Mesothelial cell of epicardium (in vitro differentiated cells): ENCODE measurements at regions not wholly inside any gene's neighbourhood (a gene's known extent, or its start where the extent isn't known, plus 50 kb on each side); places are given as distances from the start of the nearest gene placed in this dataset.

Experiments used
- DNase-seq, 2 experiments: peaks; one replicate each; pipeline ENCODE4 v3.0.0; 2021; ENCODE audit warnings: low spot score in 2 of 2; ENCODE audit not compliant: unreplicated experiment in 2 of 2
- H3K27ac Mint-ChIP-seq: 2 replicates; pipeline ENCODE4 v1.8.0; 2021; ENCODE audit warnings: mixed read lengths
- H3K27me3 Mint-ChIP-seq: 2 replicates; pipeline ENCODE4 v1.8.0; 2021; ENCODE audit warnings: low read depth, mixed read lengths
- H3K36me3 Mint-ChIP-seq: 2 replicates; pipeline ENCODE4 v1.8.0; 2021; ENCODE audit warnings: mixed read lengths
- H3K4me1 Mint-ChIP-seq: 2 replicates; pipeline ENCODE4 v1.8.0; 2021; ENCODE audit warnings: mixed read lengths
- H3K4me3 Mint-ChIP-seq: 2 replicates; pipeline ENCODE4 v1.8.0; 2021; ENCODE audit warnings: mild to moderate bottlenecking, moderate library complexity, mixed read lengths
- H3K9me3 Mint-ChIP-seq: 2 replicates; pipeline ENCODE4 v1.8.0; 2021; ENCODE audit warnings: mixed read lengths
- TF ChIP-seq, protein P1 (sequence below): fragments of 200-600 bp; sonication (generic); IDR thresholded peaks from one replicate; pipeline ENCODE4 v1.5.0; 2021; ENCODE audit warnings: antibody characterized with exemption; ENCODE audit not compliant: unreplicated experiment

GRCh38 chr9:80157561-80157983 is 585.8 kb downstream of the TLE4 start:
- DNase-seq = no peak
- H3K36me3 Mint-ChIP-seq = peaks cover 3% of the 10 kb centered on the region
- TF ChIP-seq, protein P1, sequence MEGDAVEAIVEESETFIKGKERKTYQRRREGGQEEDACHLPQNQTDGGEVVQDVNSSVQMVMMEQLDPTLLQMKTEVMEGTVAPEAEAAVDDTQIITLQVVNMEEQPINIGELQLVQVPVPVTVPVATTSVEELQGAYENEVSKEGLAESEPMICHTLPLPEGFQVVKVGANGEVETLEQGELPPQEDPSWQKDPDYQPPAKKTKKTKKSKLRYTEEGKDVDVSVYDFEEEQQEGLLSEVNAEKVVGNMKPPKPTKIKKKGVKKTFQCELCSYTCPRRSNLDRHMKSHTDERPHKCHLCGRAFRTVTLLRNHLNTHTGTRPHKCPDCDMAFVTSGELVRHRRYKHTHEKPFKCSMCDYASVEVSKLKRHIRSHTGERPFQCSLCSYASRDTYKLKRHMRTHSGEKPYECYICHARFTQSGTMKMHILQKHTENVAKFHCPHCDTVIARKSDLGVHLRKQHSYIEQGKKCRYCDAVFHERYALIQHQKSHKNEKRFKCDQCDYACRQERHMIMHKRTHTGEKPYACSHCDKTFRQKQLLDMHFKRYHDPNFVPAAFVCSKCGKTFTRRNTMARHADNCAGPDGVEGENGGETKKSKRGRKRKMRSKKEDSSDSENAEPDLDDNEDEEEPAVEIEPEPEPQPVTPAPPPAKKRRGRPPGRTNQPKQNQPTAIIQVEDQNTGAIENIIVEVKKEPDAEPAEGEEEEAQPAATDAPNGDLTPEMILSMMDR = no peak

GRCh38 chr9:80156756-80157472 is 585.1 kb downstream of the TLE4 start:
- Mint-ChIP-seq H3K4me1 (peaks cover 32% of the 10 kb centered on the region), H3K36me3 (peaks cover 3% of the 10 kb centered on the region), H3K27ac (no peak overlapping the region), H3K4me3 (no peak overlapping the region), H3K9me3 (peaks cover 12% of the 10 kb centered on the region), H3K27me3 (peaks cover 6% of the 10 kb centered on the region)
- TF ChIP-seq, protein P1 = no peak
- no peak for DNase-seq

More at GRCh38 chr9:80157561-80157983, 585.8 kb downstream of the TLE4 start:
- peaks cover 32% of the 10 kb centered on the region for H3K4me1 Mint-ChIP-seq
- no peak overlapping the region for H3K27ac Mint-ChIP-seq
- H3K4me3 Mint-ChIP-seq = no peak overlapping the region
- H3K9me3 Mint-ChIP-seq = peaks cover 7% of the 10 kb centered on the region
- H3K27me3 Mint-ChIP-seq = peaks cover 6% of the 10 kb centered on the region

- DNase-seq = no peak
- TF ChIP-seq, protein P1 = no peak
- no peak overlapping the region for H3K4me3 Mint-ChIP-seq
- peaks cover 32% of the 10 kb centered on the region for H3K4me1 Mint-ChIP-seq
- no peak overlapping the region for H3K27ac Mint-ChIP-seq
- peaks cover 8% of the 10 kb centered on the region for H3K27me3 Mint-ChIP-seq
- H3K36me3 Mint-ChIP-seq = peaks cover 3% of the 10 kb centered on the region
- H3K9me3 Mint-ChIP-seq = peaks cover 18% of the 10 kb centered on the region
These were observed 584.5 kb downstream of the TLE4 start for GRCh38 chr9:80156262-80156661.

- Mint-ChIP-seq H3K4me1 (peaks cover 15% of the 10 kb centered on the region), H3K9me3 (peaks cover 36% of the 10 kb centered on the region), H3K27me3 (peaks cover 2% of the 10 kb centered on the region), H3K27ac (no peak overlapping the region), H3K36me3 (peaks cover 7% of the 10 kb centered on the region), H3K4me3 (no peak overlapping the region)
- no peak for DNase-seq
- TF ChIP-seq, protein P1 = no peak
These were observed 576.1 kb downstream of the TLE4 start for GRCh38 chr9:80147866-80148265.

DNA sequence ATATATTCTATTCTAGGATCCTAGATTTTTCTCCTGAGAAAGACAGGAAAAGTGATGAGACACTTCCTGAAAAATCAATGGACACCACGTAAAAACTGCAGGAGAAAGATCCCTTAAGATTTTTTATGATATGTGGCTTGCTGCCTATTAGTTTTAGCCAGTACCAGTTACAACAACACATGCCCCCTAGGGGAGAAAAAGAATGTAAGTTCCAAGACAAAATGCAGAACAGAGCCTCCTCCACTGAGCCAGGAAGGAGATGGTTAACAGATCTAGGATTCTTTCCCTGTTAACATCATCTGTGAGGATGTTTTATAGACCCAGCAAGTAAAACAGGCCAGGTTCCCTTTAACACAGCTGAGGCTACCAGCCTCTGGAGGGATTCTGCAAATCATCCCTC is 574.7 kb downstream of the TLE4 start:
- H3K9me3 Mint-ChIP-seq = peaks cover 26% of the 10 kb centered on the region
- no peak for DNase-seq
- peaks cover 4% of the 10 kb centered on the region for H3K27me3 Mint-ChIP-seq
- H3K27ac Mint-ChIP-seq = no peak overlapping the region
- peaks cover 15% of the 10 kb centered on the region for H3K4me1 Mint-ChIP-seq
- H3K4me3 Mint-ChIP-seq = no peak overlapping the region
- TF ChIP-seq, protein P1 = no peak
- peaks cover 7% of the 10 kb centered on the region for H3K36me3 Mint-ChIP-seq
